NCI-H1417 treated with DMSO at 0.1 percent for 48 hours (cell line): ENCODE measurements at regions not wholly inside any gene's neighbourhood (a gene's known extent, or its start where the extent isn't known, plus 50 kb on each side); places are given as distances from the start of the nearest gene placed in this dataset.

ENCODE experiments used
- DNase-seq: peaks from one replicate; lab custom pipeline; 2025; lab: John Stamatoyannopoulos, UW

DNA sequence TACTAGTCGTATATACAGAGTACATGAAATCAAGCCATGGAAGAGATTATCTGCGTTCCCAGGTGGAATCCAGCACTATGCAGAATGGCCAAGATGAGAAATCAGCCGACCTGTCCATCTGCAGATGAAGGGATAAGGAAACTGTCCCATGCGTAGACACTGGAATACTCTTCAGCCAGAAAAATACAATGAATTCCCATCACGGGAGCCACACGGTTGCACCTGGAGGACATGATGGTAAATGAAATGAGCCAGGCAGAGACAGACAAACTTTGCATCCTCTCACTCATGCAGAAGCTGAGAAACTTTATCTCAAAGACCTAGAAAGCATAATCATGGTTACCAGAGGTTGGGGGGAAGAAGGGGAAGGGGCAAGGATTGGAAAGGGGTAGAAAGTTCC lies 111.9 kb upstream of the TOP3B start:
- no peak for DNase-seq

DNA sequence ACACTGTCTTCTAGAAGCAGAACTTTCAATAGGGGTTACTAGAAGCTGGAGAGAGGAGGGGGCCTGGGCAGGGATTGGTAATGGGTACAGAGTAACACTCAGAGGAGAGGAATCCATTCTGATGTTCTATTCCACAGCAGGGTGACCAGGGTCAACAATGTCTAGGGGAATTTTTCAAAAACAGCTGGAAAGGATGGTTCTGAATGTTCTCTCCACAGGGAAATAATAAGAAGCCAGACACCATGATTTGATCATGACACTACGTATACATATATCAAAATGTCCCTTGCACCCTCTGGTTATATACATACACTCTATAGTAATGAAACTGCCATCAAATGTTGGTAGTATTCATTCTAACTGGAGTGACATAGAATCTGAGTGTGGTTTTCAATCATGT lies 111.2 kb upstream of the TOP3B start:
- no peak for DNase-seq

DNA sequence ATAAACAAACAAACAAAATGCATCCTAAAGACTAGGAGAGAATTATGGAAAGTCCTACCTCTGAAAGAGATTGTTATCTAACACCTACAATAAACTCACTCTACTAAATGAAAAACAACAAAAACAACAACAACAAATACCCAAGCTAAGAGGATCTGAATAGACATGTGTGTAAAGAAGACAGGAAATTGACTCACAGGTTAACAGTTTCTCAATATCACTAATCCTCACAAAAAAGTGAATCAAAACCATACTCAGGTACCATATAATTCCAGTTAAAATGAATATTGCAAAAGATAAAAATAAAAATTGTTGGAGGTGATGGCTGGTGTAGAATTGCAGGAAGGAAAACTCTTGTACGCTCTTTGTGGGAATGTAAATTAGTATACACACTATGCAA lies 110.4 kb upstream of the TOP3B start:
- DNase-seq = no peak

DNA sequence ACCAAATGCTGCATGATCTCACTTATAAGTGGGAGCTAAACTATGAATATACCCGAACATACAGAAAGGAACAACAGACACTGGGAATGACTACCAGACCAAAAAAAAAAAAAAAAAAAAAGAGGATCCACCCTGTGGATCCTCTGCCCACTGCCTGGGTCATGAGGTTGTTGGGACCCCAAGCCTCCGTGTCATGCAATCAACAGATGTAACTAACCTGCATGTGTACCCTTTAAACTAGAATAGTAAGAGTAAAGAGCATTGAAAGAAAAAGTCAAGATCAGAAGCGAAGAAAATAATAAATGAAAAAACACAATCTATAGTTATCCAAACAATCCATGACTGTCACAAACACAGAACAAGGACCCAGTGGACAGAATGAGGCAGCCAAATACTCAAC lies 109.5 kb upstream of the TOP3B start:
- DNase-seq = no peak

DNA sequence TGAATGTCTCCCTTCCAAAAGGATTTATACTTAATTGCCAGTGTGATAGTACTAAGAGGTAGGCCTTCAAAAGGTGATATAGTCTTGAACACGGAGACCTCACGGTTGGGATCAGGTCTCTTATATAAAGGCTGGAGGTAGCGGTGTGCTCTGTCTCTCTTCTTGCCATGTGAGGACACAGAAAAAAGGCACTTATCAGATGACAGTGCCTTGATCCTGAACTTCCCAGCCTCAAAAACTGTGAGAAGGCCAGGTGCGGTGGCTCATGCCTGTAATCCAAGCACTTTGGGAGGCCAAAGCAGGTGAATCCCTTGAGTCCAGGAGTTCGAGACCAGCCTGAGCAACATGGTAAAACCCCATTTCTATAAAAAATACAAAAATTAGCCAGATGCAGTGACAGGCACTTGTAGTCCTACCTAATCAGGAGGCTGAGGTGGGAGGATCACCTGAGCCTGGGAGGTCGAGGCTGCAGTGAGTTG lies 108.9 kb upstream of the TOP3B start:
- no peak for DNase-seq

DNA sequence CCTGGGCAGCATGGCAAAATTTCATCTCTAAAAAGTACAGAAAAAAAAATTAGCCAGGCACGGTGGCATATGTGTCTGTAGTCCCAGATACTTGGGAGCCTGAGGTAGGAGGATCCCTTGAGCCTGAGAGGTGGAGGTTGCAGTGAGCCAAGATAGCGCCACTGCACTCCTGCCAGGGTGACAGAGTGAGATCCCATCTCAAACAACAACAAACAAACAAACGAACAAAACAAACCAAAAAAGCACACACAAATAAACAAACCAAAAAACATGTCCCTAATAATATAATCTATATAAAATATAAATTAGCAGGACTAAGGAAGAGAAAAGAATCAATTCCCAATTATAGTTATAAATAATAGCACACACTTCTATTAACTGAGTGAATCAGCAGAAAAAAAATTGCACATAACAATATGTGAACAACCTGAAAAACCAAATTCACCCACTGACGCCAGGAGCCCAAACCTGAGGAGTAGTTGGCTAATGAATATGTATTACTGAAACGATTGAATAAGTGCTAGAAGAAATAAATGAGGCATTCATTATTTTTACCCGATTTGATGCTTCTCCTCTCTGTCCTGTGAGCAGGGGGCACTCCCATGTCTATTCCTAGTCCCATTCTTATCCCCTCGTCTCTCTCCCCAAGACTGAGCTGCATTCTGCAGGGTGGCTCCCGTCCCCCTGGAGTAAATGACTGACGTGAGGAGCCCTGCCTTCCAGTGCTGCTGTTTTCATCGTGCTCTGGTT lies 108.2 kb upstream of the TOP3B start:
- DNase-seq = no peak

DNA sequence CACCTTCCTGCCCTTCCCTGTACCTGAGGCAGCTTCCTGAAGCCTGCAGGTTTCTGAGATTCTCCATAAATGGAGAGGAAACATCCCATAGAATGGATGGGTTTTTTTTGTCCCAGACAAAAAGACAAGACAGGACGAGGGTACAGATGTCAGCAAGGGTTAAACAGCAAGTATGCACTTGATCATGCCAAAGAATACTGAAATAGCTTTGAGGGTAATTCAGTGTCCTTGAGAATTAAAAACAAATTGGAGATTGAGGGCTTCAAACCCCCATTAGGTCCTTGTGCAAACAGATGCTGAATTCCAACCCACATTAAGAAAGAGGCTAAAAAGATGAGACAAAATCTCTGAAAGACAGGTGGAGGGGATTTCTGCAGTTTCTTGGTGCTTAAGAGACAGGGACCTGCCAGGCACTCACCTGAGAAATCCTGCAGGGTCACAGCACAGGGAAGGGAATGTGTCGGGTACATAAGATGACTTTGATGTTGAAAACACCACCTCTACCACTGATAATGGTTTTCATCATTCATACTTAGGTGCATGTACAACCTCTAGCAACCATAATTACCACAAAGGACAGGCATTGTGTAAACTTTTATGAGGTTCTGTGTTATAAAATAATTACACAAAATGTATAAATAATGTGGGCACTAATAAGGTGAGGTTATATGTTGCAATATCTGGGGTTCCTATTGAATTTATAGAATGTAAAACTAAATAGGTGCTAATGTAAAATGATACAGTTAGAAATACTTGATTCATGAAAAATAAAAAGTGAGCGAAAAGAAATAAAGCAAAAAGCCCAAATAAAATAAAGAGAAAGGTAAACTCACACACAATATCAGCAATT lies 107.1 kb upstream of the TOP3B start:
- DNase-seq = no peak

DNA sequence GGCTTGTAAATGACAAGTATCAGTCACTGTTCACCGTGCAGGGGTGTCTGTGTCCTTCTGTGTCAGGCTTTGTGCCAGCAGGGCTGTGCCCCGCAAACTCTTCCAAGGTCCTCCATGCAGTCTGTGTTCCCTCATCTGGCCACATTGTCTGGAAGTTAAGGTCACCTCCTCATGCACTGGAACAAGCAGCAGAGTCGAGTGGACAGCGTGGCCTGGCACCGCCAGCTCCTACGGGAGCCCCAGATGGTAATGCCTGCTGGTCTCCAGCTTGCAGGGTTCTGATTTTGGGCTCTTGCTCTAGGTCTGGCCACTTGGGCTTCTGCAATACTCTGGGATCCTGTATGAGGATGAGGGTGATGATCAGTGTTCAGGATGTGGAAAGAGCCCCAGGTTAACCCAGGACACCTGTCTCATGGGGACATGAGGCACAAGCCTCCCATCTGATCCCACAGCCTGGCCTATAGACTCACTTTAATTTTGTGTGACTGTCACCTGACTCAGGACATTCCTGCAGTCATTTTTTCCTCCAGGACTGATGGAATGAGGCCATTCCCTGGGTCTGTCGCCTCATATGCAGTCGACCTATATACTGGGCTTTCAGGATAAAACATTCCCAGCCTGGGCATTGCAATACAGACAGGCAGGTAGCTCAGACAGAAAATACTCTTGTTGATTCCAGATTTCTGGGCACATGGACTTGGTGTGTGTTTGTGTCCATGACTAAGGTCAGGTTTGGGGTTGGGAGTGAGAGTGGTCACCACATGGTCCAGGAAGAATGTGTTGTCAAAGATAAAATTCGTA lies 106.3 kb upstream of the TOP3B start:
- DNase-seq = no peak

DNA sequence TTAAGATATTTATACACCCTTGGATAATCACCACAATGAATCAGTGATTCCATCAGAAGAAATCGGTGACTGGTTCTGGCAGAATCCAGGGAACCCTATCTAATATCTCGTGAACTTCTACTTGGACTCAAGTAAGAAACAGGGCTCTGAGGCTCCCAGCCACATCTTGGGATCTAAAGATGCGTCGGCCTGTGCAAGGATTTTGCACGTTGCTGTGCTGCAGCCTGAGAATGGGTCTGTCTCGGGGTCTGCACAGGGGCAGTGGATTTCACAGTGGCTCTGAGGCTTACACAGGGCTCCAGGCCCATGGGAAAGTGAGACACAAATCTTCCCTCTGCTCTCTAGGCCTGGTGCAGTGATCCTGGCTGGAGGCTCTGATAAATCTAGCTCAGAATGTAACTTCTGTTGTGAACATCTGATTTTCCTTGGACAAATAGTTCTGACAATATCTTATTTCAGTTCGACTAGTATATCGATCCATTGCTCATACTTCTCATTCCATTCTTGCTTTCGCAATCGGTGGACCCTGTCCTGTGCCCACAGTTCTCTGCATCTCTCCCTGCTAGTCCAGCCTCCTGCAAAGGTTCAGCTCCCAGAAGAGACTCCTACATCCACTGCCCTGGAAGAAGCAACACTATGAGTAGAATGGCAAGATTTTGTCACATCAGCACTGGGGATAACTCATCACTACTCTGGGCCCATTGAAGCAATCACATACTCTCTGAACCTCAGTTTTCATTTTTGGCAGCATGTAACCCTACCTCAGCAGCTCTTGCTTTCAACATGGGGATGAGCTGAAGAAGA lies 105.5 kb upstream of the TOP3B start:
- DNase-seq = no peak

DNA sequence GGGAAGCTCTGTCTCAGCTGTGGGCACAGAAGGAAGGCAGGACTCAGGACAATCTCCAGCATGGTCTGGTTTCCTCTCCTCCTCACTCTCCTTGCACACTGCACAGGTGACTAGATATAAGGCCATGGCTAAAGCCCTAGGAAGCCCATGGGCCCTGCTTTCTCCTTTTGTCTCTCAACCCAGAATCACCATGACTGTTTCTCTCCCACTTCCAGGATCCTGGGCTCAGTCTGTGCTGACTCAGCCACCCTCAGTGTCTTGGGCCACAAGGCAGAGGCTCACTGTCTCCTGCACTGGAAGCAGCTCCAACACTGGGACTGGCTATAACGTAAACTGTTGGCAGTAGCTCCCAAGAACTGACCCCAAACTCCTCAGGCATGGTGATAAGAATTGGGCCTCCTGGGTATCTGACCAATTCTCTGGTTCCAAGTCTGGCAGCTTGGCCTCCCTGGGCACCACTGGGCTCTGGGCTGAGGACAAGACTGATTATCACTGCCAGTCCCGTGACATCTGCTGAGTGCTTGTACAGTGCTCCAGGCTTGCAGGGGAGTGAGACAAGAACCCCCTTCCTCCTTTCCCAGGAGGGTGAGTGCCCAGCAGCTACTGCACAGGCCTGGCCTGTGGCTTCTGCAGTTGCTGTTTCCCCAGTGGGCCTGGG lies 104.0 kb upstream of the TOP3B start:
- DNase-seq = no peak

DNA sequence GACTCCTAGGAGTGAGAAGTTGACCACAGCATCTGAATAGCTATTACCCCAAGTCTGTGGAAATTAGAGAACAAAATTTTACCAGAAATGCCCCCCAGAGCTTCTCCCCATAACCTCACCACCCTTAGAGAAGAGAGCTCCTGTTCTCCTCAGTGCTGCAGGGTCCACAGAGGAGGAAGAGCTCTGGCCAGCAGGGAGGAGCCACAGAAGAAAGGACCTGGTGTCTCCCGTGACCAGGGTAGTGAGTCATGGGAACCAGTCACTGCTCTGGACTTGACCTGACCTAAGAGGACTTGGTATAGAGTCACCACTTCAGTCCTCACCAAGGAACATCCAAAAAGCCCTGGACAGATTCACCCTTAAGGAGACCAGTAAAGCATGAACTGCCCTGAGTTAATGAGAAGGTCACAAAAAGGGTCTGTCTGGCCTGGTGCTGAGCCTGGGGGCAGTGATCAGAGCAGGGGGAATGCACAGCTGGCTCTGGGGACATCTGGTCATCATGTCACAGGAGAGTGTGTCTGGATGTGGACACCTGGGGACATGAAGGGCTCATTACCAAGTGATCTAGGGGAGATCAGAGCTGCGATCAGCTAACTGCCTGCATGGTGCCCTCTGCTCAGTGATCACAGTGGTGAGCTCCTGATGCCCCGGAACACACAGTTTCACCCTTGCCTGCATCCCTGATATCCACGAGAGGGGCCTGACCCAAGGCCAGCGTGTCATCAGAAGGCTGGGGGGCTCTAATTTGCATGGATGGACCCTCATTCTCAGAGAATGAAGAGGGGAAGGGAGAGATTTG lies 103.3 kb upstream of the TOP3B start:
- no peak for DNase-seq

DNA sequence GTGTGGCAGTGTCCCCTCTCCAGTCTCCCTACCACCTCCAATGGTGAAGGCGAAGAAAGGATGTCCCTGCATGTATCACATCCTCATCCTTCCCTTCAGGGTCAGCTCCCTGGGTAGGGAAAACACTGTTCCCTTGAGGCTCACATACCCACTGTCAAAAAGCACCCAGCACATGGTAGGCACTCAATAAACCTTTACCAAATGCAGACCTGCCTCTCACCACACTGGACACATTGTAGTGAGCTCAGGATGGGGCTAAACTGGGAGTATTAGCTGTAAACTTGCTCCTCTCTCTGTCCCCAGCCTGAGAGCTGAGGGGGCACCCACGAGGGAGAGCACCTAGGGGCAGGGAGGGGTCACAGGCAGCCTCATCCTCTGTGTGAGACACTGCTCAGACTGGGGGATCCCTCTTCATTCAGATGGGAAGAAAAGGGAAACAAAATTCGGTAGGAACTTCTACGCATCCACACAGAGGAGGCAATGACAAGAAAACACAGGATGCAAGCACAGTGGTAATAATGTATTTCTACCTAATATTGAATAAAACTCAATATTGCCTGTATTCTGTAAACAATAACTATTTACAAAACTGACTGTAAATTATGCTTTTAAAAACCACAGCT lies 101.6 kb upstream of the TOP3B start:
- no peak for DNase-seq

DNA sequence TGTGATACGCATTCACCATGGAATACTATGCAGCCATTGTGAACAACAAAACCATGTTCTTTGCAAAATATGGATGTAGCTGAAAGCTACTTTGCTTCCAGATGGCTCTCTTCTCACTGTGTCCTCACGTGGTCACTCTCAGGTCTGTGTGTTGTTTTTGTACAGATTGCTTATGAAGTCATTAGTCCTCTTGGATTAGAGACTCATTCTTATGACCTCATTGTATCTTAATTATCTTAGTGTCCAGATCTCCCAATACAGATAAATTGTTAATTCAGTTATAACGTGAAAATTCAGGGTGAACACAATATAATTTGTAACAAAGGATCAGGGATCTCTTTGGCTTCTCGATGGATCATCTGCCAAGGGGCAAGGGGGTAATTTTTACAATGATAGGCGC lies 100.4 kb upstream of the TOP3B start:
- DNase-seq = no peak

DNA sequence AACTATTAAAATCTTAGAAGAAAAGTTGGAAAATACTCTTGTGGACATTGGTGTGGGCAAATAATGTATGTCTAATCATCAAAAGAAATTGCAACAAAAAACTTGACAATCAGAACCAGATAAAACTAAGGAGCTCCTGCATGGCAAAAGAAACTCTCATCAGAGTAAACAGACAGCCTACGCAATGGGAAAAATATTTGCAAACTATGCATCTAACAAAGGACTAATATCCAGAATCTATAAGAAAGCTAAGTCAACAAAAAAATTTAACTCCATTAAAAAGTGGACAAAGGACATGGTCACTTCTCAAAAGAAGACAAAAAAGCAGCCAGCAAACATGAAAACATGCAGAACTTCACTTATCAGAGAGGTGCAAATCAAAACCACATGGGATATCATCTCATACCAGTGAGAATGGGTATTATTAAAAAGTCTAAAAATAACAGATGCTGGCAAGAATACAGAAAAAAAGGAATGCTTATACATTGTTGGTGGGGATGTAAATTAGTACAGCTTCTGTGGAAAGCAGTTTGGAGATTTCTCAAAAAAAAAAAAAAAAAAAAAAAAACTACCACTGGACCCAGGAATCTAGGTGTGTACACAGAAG lies 99.7 kb upstream of the TOP3B start:
- no peak for DNase-seq

DNA sequence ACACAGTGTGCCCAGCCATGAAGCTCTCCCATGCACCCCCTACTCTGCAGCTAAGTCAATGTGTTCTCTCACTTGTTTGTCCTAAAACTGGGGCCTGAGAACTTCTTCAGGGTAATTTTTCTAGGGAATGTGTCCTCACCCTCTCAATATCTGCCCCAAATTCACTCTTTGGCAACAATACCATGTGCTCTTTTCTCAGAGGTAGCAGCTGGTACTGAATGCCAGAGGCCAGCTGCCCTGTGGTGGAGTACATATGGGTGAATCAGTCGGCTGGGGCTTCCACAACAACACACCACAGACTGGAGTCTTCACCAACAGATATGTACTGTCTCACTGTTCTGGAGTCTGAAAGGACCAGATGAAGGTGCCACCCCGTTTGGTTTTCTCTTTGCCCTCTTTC lies 97.7 kb upstream of the TOP3B start:
- no peak for DNase-seq

DNA sequence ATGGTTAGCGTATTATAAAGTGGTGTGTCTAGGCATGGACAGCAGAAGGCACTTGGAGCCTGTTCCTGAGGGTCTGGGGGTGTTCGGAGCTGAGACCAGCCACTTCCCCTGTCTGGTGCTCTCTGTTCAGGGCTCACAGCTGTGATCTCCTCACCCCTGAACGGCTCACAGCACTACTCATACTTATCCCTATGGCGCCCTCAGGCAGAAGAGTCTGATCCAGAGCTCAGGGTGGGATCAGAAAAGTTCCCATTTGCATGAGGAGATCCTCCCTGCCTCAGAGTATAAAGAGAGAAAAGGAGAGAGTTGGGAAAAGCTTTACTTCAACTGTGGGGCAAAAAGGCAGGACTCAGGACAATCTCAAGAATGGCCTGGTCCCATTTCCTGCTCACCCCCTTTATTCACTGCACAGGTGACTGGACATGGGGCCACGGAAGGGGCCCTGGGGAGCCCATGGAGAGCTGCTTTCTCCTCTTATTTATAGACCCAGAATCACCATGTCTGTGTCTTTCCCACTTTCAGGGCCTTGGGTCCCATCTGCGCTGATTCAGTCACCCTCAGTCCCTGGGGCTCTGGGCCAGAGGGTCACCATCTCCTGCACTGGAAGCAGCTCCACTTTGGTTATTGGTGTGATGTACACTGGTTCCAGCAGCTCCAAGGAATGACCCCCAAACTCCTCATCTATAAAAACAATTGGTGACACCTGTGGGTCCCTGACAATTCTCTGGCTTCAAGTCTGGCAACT lies 97.0 kb upstream of the TOP3B start:
- no peak for DNase-seq

DNA sequence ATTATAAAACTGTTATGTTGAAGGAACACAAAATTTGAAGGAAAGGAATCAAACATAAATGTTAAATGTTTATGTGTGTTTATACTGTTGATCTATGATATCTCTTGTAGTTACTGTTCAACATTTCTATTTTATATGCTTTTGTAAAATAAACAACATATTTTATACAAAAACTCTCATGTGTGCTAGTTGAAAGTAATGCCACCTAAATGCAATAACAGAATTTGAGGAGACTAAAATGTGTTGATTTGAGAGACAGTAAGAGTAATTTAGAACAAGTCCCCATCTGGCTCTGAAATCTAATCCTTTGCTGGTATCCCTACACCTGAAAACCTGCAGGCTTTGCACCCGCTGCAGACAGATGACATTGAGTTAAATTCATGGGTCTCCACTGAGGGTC lies 95.7 kb upstream of the TOP3B start:
- no peak for DNase-seq

DNA sequence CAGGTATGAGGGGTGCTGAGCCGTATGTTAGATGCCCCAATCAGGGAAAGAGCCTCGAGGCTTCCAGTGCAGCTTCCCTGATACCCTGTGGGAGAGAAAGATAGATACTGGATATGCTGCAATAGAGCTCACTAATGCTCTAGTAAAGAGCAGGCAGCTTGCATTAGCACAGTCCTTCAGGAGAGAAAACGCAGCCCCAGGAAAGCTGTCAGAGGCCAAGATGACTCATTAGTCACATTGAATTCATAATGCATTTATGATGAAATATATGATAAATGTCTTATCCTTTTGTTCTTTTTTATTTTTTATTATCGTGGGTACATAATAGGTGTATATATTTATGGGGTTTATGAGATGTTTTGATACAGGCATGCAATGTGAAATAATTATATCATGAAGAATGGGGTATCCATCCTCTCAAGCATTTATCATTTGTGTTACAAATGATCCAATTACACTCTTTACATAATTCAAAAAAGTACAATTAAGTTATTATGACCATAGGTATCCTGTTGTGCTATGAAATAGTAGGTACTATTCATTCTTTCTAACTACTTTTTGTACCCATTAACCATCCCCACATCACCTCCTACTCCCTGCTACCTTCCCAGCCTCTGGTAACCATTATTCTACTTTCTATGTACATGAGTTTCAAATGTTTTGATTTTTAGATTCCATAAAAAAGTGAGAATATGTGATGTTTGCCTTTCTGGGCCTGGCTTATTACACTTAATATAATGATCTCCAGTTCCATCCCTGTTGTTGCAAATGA lies 94.5 kb upstream of the TOP3B start:
- DNase-seq = no peak
